Fibroblast of upper back skin (primary cell): ENCODE measurements at regions not wholly inside any gene's neighbourhood (a gene's known extent, or its start where the extent isn't known, plus 50 kb on each side); places are given as distances from the start of the nearest gene placed in this dataset.

Experiments
- DNase-seq: peaks from one replicate; pipeline ENCODE4 v3.0.0-alpha.2; 2013

- no peak for DNase-seq
Measured at GRCh38 chr3:164230385-164231094, 847.8 kb downstream of the SI start.

DNA sequence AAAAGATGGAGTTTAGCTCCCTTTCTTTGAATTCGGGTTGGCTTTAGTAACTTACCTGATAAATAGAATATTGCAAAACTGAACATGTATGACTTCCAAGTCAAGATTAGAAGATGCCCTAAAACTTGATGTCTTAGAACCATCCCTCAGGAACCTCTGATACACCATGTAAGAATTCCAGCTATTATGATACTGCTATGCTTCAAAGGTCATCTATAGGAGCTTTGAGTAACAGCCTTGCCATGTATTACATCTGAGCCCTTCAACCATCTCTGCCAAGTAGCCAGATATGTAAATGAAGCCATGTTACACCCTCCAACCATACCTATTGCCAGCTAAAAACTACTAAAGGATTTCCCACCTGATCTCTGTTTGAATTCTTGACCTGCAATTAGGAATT is 854.2 kb downstream of the SI start:
- no peak for DNase-seq

DNA sequence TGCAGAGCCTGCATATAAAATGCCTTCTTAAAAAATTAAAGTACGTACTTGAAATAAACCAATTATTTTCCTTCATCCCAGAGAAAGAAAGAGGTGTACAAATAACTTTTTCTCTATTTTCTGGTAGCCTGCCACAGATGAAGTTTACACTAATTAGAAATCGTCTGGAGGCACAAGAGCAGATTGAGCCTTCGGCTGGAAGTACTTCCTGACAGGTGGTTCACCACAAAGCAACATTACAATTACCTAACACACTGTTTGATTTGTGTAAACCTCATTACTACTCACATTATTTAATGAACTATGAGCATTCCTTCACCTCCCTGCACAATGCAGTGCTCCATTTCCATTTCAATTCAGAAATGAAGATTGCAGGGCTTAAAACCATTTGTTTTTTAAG is 856.1 kb downstream of the SI start:
- DNase-seq = no peak

DNA sequence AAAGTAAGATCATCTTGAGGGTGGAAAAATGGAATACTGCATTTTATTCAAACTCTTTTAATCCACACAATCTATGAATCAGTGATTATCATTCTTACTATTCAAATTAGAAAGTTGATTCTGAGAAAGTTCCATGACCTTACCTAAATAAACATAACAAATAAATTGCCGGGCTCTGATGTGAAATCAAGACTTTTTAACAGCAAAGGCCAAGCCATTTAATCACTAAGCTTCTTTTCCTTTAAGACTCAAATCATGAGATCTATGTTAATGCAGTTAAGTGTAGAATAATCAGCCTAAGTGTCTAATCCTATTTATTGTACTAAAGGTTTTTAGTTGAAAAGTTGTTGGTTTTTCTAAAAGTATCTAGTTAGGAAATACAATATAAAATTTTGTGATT is 857.0 kb downstream of the SI start:
- no peak for DNase-seq

GRCh38 chr3:164209363-164209762 is 868.9 kb downstream of the SI start:
- no peak for DNase-seq

DNA sequence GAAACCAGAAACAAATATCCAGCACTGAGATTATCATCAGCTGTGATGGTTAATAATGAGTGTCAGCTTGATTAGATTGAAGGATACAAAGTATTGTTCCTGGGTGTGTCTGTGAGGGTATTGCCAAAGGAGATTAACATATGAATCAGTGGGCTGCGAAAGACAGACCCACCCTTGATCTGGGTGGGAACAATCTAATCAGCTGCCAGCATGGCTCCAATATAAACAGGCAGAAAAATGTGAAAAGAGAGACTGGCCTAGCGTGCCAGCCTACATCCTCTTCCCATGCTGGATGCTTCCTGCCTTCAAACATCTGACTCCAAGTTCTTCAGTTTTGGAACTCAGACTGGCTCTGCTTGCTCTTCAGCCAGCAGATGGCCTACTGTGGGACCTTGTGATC is 869.5 kb downstream of the SI start:
- DNase-seq = no peak

DNA sequence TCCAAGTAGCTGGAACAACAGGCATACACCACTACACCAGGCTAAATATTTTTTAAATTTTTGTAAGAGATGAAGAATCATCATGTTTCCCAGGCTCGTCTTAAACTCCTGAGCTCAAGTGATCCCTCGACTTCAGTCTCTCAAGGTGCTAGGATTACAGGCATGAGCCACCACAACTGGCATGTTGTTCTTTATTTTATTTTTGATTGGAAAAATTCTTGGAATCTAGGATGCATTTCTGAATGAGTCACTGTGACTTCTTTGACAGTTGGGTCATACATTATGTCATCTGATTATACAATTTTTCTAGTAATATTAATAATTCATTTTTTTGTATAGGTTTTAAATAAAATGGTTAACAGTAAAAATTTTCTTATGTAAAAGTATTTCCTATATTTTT is 870.2 kb downstream of the SI start:
- no peak for DNase-seq

GRCh38 chr3:164200053-164200823 is 878.1 kb downstream of the SI start:
- no peak for DNase-seq

GRCh38 chr3:164196477-164196876 is 881.8 kb downstream of the SI start:
- DNase-seq = no peak

GRCh38 chr3:164194842-164195241 is 883.5 kb downstream of the SI start:
- no peak for DNase-seq

GRCh38 chr3:164192974-164193373 is 885.3 kb downstream of the SI start:
- DNase-seq = no peak

- DNase-seq = no peak
Measured at GRCh38 chr3:164190566-164190965, 887.7 kb downstream of the SI start.

DNA sequence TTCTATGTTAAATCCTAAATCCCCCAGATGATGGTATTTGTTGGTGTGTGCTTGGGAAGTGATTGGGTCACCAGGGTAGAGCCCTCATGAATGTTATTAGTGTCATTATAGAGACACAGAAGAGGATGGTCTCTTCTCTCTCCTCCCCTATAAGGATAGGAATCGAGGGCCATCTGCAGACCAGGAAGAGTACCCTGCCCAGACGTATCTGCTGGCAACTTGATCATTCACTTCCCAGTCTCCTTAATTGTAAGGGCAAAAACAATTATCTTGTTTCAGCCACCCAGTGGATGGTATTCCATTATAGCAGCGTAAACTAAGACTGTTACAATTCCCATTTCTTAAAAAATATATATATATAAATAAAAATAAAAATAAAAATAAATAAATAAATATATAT is 892.2 kb downstream of the SI start:
- DNase-seq = no peak

DNA sequence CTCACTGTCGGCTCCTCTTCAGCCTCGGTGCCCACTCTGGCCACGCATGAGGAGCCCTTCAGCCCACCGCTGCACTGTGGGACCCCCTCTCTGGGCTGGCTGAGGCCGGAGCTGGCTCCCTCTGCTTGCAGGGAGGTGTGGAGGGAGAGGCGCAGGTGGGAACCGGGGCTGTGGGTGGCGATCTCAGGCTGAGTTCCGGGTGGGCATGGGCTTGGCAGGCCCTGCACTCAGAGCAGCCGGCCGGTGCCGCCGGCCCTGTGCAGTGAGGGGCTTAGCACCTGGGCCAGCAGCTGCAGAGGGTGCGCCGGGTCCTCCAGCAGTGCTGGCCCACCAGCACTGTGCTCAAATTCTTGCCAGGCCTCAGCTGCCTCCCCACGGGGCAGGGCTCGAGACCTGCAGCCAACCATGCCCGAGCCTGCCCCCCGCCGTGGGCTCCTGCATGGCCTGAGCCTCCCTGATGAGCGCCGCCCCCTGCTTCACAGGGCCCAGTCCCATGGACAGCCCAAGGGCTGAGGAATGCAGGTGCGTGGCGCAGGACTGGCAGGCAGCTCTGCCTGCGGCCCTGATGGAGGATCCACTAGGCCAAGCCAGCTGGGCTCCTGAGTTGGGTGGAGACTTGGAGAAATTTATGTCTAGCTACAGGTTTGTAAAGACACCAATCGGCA is 899.1 kb downstream of the SI start:
- DNase-seq = no peak

DNA sequence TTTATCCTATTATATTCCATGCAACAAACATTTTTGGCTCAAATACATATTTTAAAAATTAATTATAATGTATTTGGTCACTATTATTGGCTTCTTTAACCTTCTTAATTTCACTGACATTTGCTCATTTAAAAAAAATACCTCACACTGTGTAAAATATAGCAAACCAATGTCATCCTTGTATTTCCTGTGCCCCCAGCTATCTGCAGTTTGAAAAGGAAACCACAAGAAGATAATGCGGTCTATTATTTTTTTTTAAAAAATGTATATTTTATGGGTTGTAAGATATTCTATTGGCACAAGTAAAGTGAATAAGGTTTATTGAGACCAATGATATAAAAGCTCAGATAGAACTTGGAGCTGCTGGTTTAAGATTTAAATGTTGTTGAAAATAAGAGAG is 904.2 kb downstream of the SI start:
- DNase-seq = no peak

DNA sequence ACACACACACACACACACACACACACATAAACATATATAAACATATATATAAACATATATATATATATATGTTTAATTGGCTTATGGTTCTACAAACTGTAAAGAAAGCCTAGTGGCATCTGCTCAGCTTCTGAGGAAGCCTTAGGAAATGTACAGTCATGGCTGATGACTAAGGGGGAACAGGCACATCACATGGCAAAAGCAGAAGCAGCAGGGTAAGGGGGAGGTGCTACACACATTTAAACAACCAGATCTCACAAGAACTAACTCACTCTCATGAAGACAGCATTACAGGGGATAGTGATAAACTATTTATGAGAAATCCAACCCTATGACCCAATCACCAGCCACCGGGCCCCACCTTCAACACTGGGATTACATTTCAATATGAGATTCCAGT is 922.9 kb downstream of the SI start:
- no peak for DNase-seq

DNA sequence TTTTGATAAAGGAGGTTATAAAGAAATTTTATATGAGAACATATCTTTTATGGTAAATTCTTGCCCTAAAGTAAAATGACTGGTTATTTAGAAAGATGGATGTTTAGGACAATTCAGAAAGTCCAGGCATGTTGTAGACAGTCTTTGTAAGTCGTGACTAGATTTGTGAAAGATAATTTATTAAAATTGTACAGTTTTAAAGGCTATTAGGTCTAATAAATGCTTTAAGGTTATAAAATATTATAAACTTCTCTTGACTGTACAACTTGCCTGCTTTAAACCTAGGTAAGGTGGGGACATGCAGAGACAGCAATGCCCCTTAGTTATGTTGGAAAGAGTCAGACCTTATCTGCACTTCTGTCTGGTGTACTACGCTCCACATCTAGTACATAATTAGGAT is 933.5 kb downstream of the SI start:
- DNase-seq = no peak

- no peak for DNase-seq
Measured at GRCh38 chr3:164132878-164133277, 945.4 kb downstream of the SI start.

DNA sequence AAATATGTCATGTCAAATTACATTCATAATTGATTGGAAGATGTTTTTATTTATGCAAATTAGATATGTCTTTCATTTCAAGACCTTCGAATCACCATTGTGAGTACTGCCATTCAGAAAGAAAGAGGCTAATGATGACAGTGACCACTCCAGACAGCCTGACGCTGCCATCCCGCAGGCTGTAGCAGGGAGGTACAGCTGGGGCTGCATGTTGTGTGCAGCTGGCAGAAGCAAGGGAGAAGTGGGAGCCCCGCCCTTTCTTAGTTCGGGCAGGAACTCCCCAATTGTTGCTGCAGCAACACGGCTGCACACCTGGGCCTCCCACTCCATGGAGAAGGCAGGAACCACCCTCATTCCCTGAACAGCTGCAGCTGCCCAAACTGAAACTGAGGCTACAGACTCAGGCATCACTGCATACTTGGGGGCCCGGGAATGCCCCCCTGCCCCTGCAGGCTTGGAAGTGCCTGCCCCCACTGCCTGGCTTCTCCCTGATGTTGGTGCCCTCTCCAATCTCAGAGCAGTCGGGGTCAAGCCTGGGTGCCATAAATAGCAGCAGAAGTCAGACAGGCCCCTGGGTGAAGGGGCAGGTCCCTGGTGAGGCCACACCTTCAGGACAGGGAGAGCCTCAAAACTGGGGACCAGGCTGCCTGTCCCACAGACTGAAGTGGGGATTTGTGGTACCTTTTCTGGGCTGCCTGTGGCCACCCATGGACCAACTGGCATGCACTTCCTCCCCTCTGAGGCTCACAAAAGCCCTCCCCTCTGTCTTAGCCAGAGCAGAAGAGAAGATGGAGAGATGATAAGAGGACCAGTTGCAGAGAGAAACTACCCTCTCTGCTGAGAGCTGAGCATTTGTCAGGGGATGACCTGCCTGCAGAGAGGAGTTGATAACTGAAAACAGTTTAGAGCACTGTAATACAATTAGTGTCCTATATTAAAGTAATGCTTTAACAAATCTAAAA is 964.6 kb downstream of the SI start:
- no peak for DNase-seq

DNA sequence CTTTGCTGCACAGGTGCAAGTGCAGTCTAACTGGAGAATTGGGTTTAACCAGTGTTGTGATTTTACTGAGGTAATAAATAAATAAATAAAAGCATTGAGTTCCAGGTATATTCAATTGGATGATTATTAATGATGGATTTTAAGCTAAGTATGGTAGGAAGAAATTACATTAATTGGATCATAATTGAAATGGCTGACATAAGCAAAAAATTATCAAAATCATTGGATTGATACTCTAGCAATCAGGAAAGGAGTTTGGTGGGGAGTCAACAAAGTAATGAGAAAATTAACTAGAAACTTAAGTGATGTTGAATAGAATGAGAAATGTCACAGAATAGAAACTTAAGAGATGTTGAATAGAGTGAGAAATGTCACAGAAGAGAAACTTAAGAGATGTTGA is 981.9 kb downstream of the SI start:
- DNase-seq = no peak

DNA sequence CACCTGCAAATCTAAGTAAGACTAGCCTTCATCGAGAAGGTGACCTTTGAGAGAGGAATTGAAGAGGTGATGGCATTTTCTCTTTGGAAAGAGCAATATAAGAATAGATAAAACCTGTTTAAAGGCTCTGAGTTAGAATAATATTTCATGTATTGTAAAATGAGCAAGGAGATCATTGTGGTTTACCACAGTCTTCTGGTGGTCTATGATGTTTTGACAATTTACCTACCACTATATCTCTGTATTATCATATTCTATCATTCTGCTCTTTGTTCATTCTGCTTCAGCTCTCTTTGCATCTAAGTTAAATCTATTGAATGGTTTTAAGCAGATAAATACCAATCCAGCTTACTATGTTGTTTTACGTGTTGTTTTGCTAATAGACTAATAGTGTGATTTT is 982.3 kb downstream of the SI start:
- DNase-seq = no peak

DNA sequence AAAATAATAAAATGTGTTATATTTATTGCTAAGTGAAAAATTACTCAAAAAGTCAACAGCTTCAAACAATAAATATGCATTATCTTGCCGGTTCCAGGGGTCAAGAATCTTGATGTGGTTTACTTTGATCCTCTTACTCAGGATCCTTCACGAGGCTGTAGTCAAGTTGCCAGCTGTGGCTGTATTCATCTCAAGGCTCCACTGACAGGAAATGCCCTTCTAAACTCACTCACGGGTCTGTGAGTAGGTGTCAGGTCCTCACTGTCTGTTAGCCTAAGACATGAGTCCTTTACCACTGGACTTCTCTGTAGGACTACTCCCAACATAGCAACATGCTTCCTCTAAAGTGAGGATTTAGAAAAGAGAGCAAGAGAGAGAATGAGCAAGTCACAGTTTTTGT is 983.0 kb downstream of the SI start:
- DNase-seq = no peak

GRCh38 chr3:164094546-164094945 is 983.8 kb downstream of the SI start:
- DNase-seq = no peak
